ENCODE measurements at regions not wholly inside any gene's neighbourhood (a gene's known extent, or its start where the extent isn't known, plus 50 kb on each side); places are given as distances from the start of the nearest gene placed in this dataset.

DNA sequence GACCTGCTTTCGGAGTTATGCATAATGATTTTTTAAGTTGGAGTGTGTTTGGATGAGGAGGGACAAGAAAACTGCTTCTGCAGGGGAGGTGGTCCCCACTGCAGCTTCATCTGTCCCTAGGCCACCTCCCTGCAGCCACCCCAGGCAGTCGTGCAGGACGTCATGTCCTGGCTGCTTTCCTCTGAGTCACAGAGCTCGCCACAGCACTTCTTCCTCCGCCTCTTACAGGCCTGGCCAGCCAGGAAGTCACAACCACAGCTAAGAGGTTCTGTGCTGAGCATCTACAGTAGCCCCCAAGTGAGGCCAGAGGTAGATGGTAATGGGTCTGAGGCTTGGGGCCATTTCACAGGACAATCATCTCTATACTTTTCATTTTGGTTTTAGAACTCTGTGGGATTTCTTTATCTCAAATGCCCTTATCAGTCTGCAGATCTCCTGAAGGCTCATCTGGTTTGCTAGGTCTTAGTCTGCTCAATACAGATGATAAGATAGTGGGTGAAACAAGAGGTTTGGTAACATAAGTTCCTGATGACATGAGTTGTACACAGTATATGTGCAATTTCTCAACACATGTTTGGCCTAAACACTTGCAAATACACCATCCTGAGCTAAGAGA is 106.4 kb downstream of the ARF6 start:
- no peaks in the 10 kb centered on the region for H3K36me3 ChIP-seq (ENCODE audit: insufficient read depth, low read length)
- TF ChIP-seq POLR2AphosphoS5 (IDR thresholded peaks at IDR 0.05; ENCODE audit: borderline replicate concordance, low read depth, low read length) = no peak
- no peak for TF ChIP-seq FOXP2 (optimal IDR thresholded peaks at IDR 0.05; ENCODE audit: control extremely low read depth, extremely low read length, insufficient read depth)
- TF ChIP-seq EZH2 (IDR thresholded peaks at IDR 0.05) = no peak
- no peak overlapping the region for H3K4me3 ChIP-seq
- no peaks in the 10 kb centered on the region for H3K9me3 ChIP-seq (ENCODE audit: low read depth, low read length)
- H3K9ac ChIP-seq (ENCODE audit: insufficient read length) = no peak overlapping the region
- no peak for DNase-seq (ENCODE audit: low read depth, low spot score)
- no peak overlapping the region for H3K27ac ChIP-seq

- DNase-seq (ENCODE audit: low read depth, low spot score) = no peak
- H3K36me3 ChIP-seq (ENCODE audit: insufficient read depth, low read length) = no peaks in the 10 kb centered on the region
- H3K9ac ChIP-seq (ENCODE audit: insufficient read length) = no peak overlapping the region
- peak overlapping the region; percentile 65 for H3K4me3 ChIP-seq
- no peak for TF ChIP-seq FOXP2 (optimal IDR thresholded peaks at IDR 0.05; ENCODE audit: control extremely low read depth, extremely low read length, insufficient read depth)
- no peak for TF ChIP-seq POLR2AphosphoS5 (IDR thresholded peaks at IDR 0.05; ENCODE audit: borderline replicate concordance, low read depth, low read length)
- no peaks in the 10 kb centered on the region for H3K9me3 ChIP-seq (ENCODE audit: low read depth, low read length)
- peak overlapping the region; percentile 60; the same call in 1 of the 2 replicates for H3K27ac ChIP-seq
These were observed 107.0 kb downstream of the ARF6 start for GRCh38 chr14:49999826-50000379.

DNA sequence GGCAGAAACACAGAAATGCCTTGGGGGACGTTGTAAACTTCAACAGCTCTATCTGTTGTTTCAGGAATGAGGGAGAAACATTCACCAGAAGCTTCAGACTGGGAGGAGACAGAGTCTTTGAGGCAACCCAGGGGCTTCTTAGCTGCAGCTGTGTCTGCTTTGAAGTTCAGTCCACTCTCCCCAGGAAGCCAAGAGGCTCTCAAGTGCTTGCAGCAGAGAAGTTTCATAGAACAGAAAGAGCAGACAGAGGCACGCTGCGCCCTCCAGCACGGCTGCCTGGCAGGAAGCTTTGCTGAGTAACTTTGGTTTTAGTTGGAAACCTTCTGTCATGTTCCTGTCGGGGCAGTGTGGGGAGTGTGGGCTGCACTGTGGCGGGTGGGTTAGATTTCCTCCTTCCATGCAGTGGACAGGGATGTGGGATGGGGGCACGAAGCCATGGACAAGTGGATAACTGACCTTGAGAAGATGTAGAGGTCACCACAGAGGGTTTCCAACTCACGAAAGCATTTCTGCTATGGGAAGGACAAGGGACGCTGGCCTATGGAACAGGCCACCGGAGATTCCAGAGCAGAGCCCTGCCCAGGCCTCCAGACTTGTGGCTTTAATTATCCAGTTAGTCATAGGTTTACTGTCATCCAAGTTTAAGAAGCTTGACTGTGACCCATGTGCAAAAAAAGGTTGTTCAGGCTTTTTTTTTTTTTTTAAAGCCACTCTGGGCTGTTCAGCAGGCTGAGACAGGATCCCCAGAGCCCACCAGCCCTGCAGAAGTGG is 107.7 kb downstream of the ARF6 start:
- peak; percentile 87 for DNase-seq (ENCODE audit: low read depth, low spot score)
- Histone ChIP-seq H3K4me3 (peak overlapping the region; percentile 65), H3K27ac (peak overlapping the region; percentile 60), H3K9ac (ENCODE audit: insufficient read length) (no peak overlapping the region), H3K36me3 (ENCODE audit: insufficient read depth, low read length) (no peaks in the 10 kb centered on the region), H3K9me3 (ENCODE audit: low read depth, low read length) (no peaks in the 10 kb centered on the region)
- no peak for TF ChIP-seq EZH2 (IDR thresholded peaks at IDR 0.05)
- peak; percentile 67 for TF ChIP-seq FOXP2 (optimal IDR thresholded peaks at IDR 0.05; ENCODE audit: control extremely low read depth, extremely low read length, insufficient read depth)
- TF ChIP-seq POLR2AphosphoS5 (IDR thresholded peaks at IDR 0.05; ENCODE audit: borderline replicate concordance, low read depth, low read length) = peak; percentile 29

- Histone ChIP-seq H3K36me3 (ENCODE audit: insufficient read depth, low read length) (no peaks in the 10 kb centered on the region), H3K9me3 (ENCODE audit: low read depth, low read length) (no peaks in the 10 kb centered on the region), H3K9ac (ENCODE audit: insufficient read length) (no peak overlapping the region), H3K4me3 (peak overlapping the region; percentile 65; the same call in 1 of the 2 replicates), H3K27ac (peak overlapping the region; percentile 60; the same call in 1 of the 2 replicates)
- TF ChIP-seq EZH2 (IDR thresholded peaks at IDR 0.05) (no peak), FOXP2 (optimal IDR thresholded peaks at IDR 0.05; ENCODE audit: control extremely low read depth, extremely low read length, insufficient read depth) (no peak), POLR2AphosphoS5 (IDR thresholded peaks at IDR 0.05; ENCODE audit: borderline replicate concordance, low read depth, low read length) (no peak)
- no peak for DNase-seq (ENCODE audit: low read depth, low spot score)
These were observed 108.5 kb downstream of the ARF6 start for GRCh38 chr14:50001151-50001998.

DNA sequence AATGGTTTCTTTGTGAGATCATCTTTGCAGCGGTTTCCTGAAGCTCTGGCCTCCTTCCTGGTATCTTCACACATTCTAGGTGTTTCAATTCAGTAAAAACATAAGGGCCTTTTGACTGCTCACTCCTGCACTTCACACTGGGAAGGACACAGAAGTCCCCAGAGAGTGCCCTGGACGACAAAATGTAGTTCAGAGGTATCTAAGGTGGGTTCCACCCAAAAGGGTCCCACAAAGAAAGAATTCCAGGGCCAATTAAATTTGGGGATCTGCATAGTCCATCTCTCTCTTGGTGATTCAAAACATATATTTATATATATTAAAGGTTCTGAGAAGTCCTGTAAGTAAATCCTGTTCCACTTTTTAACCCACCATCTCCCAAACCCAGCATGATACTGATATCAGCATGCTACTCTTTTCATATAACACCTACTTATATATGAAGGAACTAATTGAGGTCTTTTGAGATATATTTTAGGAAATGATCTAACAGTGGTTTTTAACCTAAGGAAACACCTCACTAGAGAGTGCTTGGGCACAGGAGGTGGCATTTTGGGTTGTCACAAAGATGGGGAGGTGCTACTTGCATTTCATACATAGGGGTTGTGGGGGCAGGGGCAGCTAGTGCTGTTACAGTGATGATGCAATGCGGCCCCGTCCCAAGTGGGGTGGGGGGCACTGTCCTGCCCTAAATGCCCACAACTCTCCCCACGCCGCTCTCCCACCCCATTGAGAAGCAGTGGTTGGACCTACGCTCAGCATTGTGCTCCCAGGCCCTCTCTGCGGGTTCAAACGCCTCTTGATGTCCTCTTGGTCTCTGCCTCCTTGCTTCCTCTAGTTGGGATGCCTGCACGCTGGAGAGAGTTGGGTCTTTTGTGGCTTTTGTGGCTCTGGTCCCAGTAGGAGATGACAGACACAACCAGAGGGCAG is 109.4 kb downstream of the ARF6 start:
- TF ChIP-seq POLR2AphosphoS5 (IDR thresholded peaks at IDR 0.05; ENCODE audit: borderline replicate concordance, low read depth, low read length) = no peak
- no peak for TF ChIP-seq FOXP2 (optimal IDR thresholded peaks at IDR 0.05; ENCODE audit: control extremely low read depth, extremely low read length, insufficient read depth)
- no peak for TF ChIP-seq EZH2 (IDR thresholded peaks at IDR 0.05)
- Histone ChIP-seq H3K36me3 (ENCODE audit: insufficient read depth, low read length) (no peaks in the 10 kb centered on the region), H3K27ac (no peak overlapping the region), H3K9me3 (ENCODE audit: low read depth, low read length) (no peaks in the 10 kb centered on the region), H3K4me3 (peak overlapping the region; percentile 76; the same call in 1 of the 2 replicates), H3K9ac (ENCODE audit: insufficient read length) (no peak overlapping the region)
- no peak for DNase-seq (ENCODE audit: low read depth, low spot score)

GRCh38 chr14:50002926-50003212 is 110.0 kb downstream of the ARF6 start:
- DNase-seq (ENCODE audit: low read depth, low spot score) = no peak
- no peaks in the 10 kb centered on the region for H3K9me3 ChIP-seq (ENCODE audit: low read depth, low read length)
- no peak overlapping the region for H3K9ac ChIP-seq (ENCODE audit: insufficient read length)
- no peak overlapping the region for H3K27ac ChIP-seq
- peak overlapping the region; percentile 76 for H3K4me3 ChIP-seq
- TF ChIP-seq FOXP2 (optimal IDR thresholded peaks at IDR 0.05; ENCODE audit: control extremely low read depth, extremely low read length, insufficient read depth) (no peak), POLR2AphosphoS5 (IDR thresholded peaks at IDR 0.05; ENCODE audit: borderline replicate concordance, low read depth, low read length) (no peak), EZH2 (IDR thresholded peaks at IDR 0.05) (no peak)
- no peaks in the 10 kb centered on the region for H3K36me3 ChIP-seq (ENCODE audit: insufficient read depth, low read length)

GRCh38 chr14:50003213-50004021 is 110.5 kb downstream of the ARF6 start:
- Histone ChIP-seq H3K9me3 (ENCODE audit: low read depth, low read length) (no peaks in the 10 kb centered on the region), H3K36me3 (ENCODE audit: insufficient read depth, low read length) (no peaks in the 10 kb centered on the region), H3K9ac (ENCODE audit: insufficient read length) (no peak overlapping the region), H3K27ac (no peak overlapping the region), H3K4me3 (peak overlapping the region; percentile 76)
- no peak for DNase-seq (ENCODE audit: low read depth, low spot score)
- TF ChIP-seq POLR2AphosphoS5 (IDR thresholded peaks at IDR 0.05; ENCODE audit: borderline replicate concordance, low read depth, low read length) (no peak; the same call in 1 of the 2 replicates), FOXP2 (optimal IDR thresholded peaks at IDR 0.05; ENCODE audit: control extremely low read depth, extremely low read length, insufficient read depth) (no peak), EZH2 (IDR thresholded peaks at IDR 0.05) (no peak)

Data from SK-N-MC (cell line).